Tibial nerve (tissue), 4 donors: ENCODE measurements at regions not wholly inside any gene's neighbourhood (a gene's known extent, or its start where the extent isn't known, plus 50 kb on each side); places are given as distances from the start of the nearest gene placed in this dataset.

Experiments used
- CTCF ChIP-seq, 5 experiments: fragments of 200-600 bp in 3 of 5; fragments of 450-650 bp in 2 of 5; sonication (generic) in 3 of 5; IDR thresholded peaks; one replicate each; pipeline ENCODE4 v1.5.1; 2016 to 2019; ENCODE audit warnings: antibody characterized with exemption in 5 of 5, mild to moderate bottlenecking in 3 of 5, moderate library complexity in 2 of 5
- EP300 ChIP-seq, 2 donors: sonication (generic); formaldehyde crosslinking; IDR thresholded peaks; one replicate each; pipeline ENCODE4 v1.6.1; 2017; ENCODE audit warnings: antibody characterized with exemption in 2 of 2, mild to moderate bottlenecking in 1 of 2
- POLR2A ChIP-seq, 2 donors: fragments of 450-650 bp; IDR thresholded peaks; one replicate each; pipeline ENCODE4 v1.6.1; 2017; ENCODE audit warnings: antibody characterized with exemption in 2 of 2, mild to moderate bottlenecking in 2 of 2, moderate library complexity in 2 of 2

GRCh38 chr7:136479922-136480321, 388.5 kb upstream of the CHRM2 start:
- TF ChIP-seq CTCF (IDR thresholded peaks at IDR 0.05), result no peak
- TF ChIP-seq POLR2A (IDR thresholded peaks at IDR 0.05), result no peak
- TF ChIP-seq EP300 (IDR thresholded peaks at IDR 0.05), result no peak
